K562 (cell line): ENCODE measurements at regions not wholly inside any gene's neighbourhood (a gene's known extent, or its start where the extent isn't known, plus 50 kb on each side); places are given as distances from the start of the nearest gene placed in this dataset.

Experiments
- ATAC-seq: fragments of 200-7000 bp; cut with Tn5 transposase; 3 replicates; pipeline ENCODE4 v1.9.1; 2020; ENCODE audit warnings: moderate library complexity
- BruUV-seq: library from RNA; stranded (reverse); fragments of 400-500 nt; replicated peaks from 2 replicates; lab custom pipeline; 2021; lab: Mats Ljungman, UMichigan
- CTCF ChIA-PET: fragments of 300-600 bp; formaldehyde crosslinking; extraction: SDS; loops from one replicate; lab custom pipeline; 2021; ENCODE audit warnings: low intra/inter-chr PET ratio; lab: Yijun Ruan, JAX
- POLR2A ChIA-PET: fragments of 300-600, 350-650 bp; sonication (Branson Sonifier 250); formaldehyde crosslinking; extraction: SDS; loops from one replicate; lab custom pipeline; 2021; ENCODE audit warnings: antibody characterized with exemption, inconsistent platforms; lab: Yijun Ruan, JAX
- DNase-seq, 4 experiments: peaks; one replicate each; pipeline versions ENCODE4 v3.0.0 to v3.0.0-alpha.2; 2011 to 2018; ENCODE audit warnings: low spot score in 3 of 4, mixed read lengths in 3 of 4; ENCODE audit errors: extremely low read depth in 1 of 4
- FAIRE-seq: peaks from 2 replicates; lab custom pipeline; 2011; peaks lifted over from hg19 to GRCh38; lab: Jason Lieb, UNC
- H2AFZ ChIP-seq: 2 replicates; pipeline ENCODE4 v1.6.0; 2011; ENCODE audit warnings: low read depth, low read length, control low read depth, inconsistent platforms
- H3K27ac ChIP-seq: fragments of 200-600 bp; 3 replicates; pipeline ENCODE4 v1.8.0; 2011; ENCODE audit warnings: low read depth, mild to moderate bottlenecking, control low read depth, inconsistent platforms, low read length, moderate library complexity, mixed read lengths; ENCODE audit errors: extremely low read depth
- H3K27me3 ChIP-seq, 2 experiments: fragments of 300-600 bp in 1 of 2; 2 replicates in 1 of 2; 3 replicates in 1 of 2; pipeline versions ENCODE4 v1.6.0 to v1.8.0; 2011; ENCODE audit warnings: inconsistent platforms in 2 of 2, low read length in 2 of 2, mild to moderate bottlenecking in 1 of 2, mixed read lengths in 1 of 2, moderate library complexity in 1 of 2; ENCODE audit not compliant: control insufficient read depth in 2 of 2, insufficient read depth in 2 of 2
- H3K36me3 ChIP-seq: fragments of 300-600 bp; 3 replicates; pipeline ENCODE4 v1.8.0; 2011; ENCODE audit warnings: mild to moderate bottlenecking, low read length, inconsistent platforms; ENCODE audit not compliant: control insufficient read depth, insufficient read depth
- H3K4me1 ChIP-seq, 2 experiments: fragments of 200-600 bp in 1 of 2; replicated peaks in 1 of 2; 2 replicates in 1 of 2; 3 replicates in 1 of 2; pipeline versions ENCODE4 v1.5.1 to v1.8.0; 2011; ENCODE audit warnings: inconsistent platforms in 2 of 2, low read length in 2 of 2, mild to moderate bottlenecking in 1 of 2, mixed read lengths in 1 of 2, moderate library complexity in 1 of 2; ENCODE audit not compliant: control insufficient read depth in 2 of 2, insufficient read depth in 2 of 2
- H3K4me2 ChIP-seq: 2 replicates; pipeline ENCODE4 v1.6.1; 2011; ENCODE audit warnings: low read length, control low read depth, inconsistent platforms, mixed read lengths; ENCODE audit not compliant: insufficient read depth
- H3K4me3 ChIP-seq: fragments of 200-600 bp; sonication (generic), shearing (Covaris generic); 2 replicates; pipeline ENCODE4 v1.5.1; 2016; ENCODE audit warnings: control low read depth, inconsistent platforms
- H3K79me2 ChIP-seq: fragments of 200-600 bp; 3 replicates; pipeline ENCODE4 v1.8.0; 2011; ENCODE audit warnings: low read length, inconsistent platforms; ENCODE audit not compliant: control insufficient read depth, insufficient read depth
- H3K9ac ChIP-seq, 2 experiments: 2 replicates each; pipeline versions ENCODE4 v1.6.0 to v1.6.1; 2011; ENCODE audit warnings: low read depth in 2 of 2, low read length in 2 of 2, control low read depth in 1 of 2, inconsistent platforms in 1 of 2, mild to moderate bottlenecking in 1 of 2, mixed read lengths in 1 of 2; ENCODE audit not compliant: insufficient read depth in 1 of 2
- H3K9me1 ChIP-seq: one replicate; pipeline ENCODE4 v1.6.0; 2011; ENCODE audit warnings: inconsistent platforms, mild to moderate bottlenecking, low read length, moderate library complexity; ENCODE audit not compliant: control insufficient read depth, insufficient read depth
- H3K9me3 ChIP-seq: replicated peaks from 2 replicates; pipeline ENCODE4 v1.5.1; 2011; ENCODE audit warnings: low read depth, low read length, inconsistent platforms; ENCODE audit not compliant: control insufficient read depth, insufficient read depth
- H4K20me1 ChIP-seq: replicated peaks from 2 replicates; pipeline ENCODE4 v1.6.1; 2011; ENCODE audit warnings: low read length, inconsistent platforms, mixed read lengths; ENCODE audit not compliant: control insufficient read depth, insufficient read depth
- CREBBP ChIP-seq: IDR thresholded peaks from one replicate; pipeline ENCODE4 v1.6.1; 2012; ENCODE audit warnings: low read depth, mild to moderate bottlenecking, control low read depth, inconsistent platforms, low read length
- GTF2A2 ChIP-seq: IDR thresholded peaks from 2 replicates; pipeline ENCODE4 v1.6.1; 2016; ENCODE audit warnings: mild to moderate bottlenecking, missing genetic modification characterization, missing compliant biosample characterization
- NEUROD1 ChIP-seq: fragments of 150-350 bp; IDR thresholded peaks from 2 replicates; pipeline ENCODE4 v1.6.1; 2014; ENCODE audit warnings: borderline replicate concordance, low read length, low read depth; ENCODE audit not compliant: partially characterized antibody
- POU5F1 ChIP-seq: fragments of 150-350 bp; IDR thresholded peaks from 2 replicates; pipeline ENCODE4 v1.6.1; 2014; ENCODE audit warnings: borderline replicate concordance, low read length, low read depth, mild to moderate bottlenecking; ENCODE audit not compliant: partially characterized antibody
- RBM39 ChIP-seq: fragments of 200-400 bp; formaldehyde crosslinking; optimal IDR thresholded peaks from 2 replicates; pipeline ENCODE3; 2018; ENCODE audit warnings: low read depth, low read length
- SOX6 ChIP-seq: fragments of 450-650 bp; IDR thresholded peaks from 2 replicates; pipeline ENCODE4 v1.6.1; 2014; ENCODE audit warnings: mild to moderate bottlenecking
- TCF7 ChIP-seq: sonication (generic); IDR thresholded peaks from 2 replicates; pipeline ENCODE4 v1.6.1; 2016; ENCODE audit warnings: antibody characterized with exemption, borderline replicate concordance
- THRAP3 ChIP-seq: fragments of 450-650 bp; IDR thresholded peaks from 2 replicates; pipeline ENCODE4 v1.6.1; 2016; ENCODE audit warnings: mild to moderate bottlenecking, inconsistent platforms, borderline replicate concordance
- ZNF274 ChIP-seq: IDR thresholded peaks from 2 replicates; pipeline ENCODE4 v1.6.1; 2011; ENCODE audit warnings: low read depth, mild to moderate bottlenecking, low read length, moderate library complexity, borderline replicate concordance
- ZNF668 ChIP-seq: fragments of 250-450 bp; sonication (Bioruptor Pico); IDR thresholded peaks from 2 replicates; pipeline ENCODE4 v1.8.0; 2022; ENCODE audit warnings: mild to moderate bottlenecking, inconsistent platforms
- in situ Hi-C: fragments of 300-500 bp; cut with MboI; formaldehyde crosslinking; loops from 4 replicates; pipeline ENCODE4 v1.15.0; 2018; ENCODE audit warnings: inconsistent platforms, mixed read lengths
- intact Hi-C: fragments of 100-400 bp; cut with micrococcal nuclease; formaldehyde crosslinking; loops from 2 replicates; pipeline ENCODE4 v1.14.2; 2022
- TF ChIP-seq, protein P1 (sequence below): fragments of 200-800 bp; sonication (Bioruptor generic); IDR thresholded peaks from 2 replicates; pipeline ENCODE4 v1.6.1; 2017; ENCODE audit warnings: missing genetic modification characterization, missing compliant biosample characterization
- TF ChIP-seq, protein P2 (sequence below): fragments of 250-450 bp; sonication (Bioruptor Pico); IDR thresholded peaks from 2 replicates; pipeline ENCODE4 v1.5.0; 2020; ENCODE audit warnings: mild to moderate bottlenecking, borderline replicate concordance
- TF ChIP-seq, protein P3 (sequence below): fragments of 450-650 bp; IDR thresholded peaks from 2 replicates; pipeline ENCODE4 v1.6.1; 2016; ENCODE audit warnings: mild to moderate bottlenecking
- TF ChIP-seq, protein P4 (sequence below): fragments of 250-450 bp; sonication (Bioruptor Pico); IDR thresholded peaks from 2 replicates; pipeline ENCODE4 v1.4.0; 2020

DNA sequence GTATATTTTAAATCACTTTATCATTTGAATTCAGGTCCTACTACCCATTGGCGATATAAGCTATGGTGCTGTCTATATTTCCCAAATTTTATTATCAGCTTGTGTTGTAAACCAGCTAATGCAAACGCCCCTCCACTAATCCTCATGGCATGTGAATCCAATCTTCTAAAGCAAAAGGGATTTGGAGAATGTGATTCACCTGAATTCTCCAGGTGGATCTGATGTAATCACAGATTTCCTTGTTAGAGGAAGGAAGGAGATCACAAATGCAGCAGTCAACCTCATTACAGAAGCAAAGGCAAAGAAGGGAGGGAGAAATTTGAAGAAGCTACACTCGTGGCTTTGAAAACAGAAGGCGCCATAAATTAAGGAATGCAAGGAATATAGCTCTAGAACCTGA, 431.1 kb upstream of the CDH19 start (continued):
- TF ChIP-seq, protein P1, sequence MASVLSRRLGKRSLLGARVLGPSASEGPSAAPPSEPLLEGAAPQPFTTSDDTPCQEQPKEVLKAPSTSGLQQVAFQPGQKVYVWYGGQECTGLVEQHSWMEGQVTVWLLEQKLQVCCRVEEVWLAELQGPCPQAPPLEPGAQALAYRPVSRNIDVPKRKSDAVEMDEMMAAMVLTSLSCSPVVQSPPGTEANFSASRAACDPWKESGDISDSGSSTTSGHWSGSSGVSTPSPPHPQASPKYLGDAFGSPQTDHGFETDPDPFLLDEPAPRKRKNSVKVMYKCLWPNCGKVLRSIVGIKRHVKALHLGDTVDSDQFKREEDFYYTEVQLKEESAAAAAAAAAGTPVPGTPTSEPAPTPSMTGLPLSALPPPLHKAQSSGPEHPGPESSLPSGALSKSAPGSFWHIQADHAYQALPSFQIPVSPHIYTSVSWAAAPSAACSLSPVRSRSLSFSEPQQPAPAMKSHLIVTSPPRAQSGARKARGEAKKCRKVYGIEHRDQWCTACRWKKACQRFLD (CRISPR knock-in tag), result no peak
- TF ChIP-seq, protein P2, sequence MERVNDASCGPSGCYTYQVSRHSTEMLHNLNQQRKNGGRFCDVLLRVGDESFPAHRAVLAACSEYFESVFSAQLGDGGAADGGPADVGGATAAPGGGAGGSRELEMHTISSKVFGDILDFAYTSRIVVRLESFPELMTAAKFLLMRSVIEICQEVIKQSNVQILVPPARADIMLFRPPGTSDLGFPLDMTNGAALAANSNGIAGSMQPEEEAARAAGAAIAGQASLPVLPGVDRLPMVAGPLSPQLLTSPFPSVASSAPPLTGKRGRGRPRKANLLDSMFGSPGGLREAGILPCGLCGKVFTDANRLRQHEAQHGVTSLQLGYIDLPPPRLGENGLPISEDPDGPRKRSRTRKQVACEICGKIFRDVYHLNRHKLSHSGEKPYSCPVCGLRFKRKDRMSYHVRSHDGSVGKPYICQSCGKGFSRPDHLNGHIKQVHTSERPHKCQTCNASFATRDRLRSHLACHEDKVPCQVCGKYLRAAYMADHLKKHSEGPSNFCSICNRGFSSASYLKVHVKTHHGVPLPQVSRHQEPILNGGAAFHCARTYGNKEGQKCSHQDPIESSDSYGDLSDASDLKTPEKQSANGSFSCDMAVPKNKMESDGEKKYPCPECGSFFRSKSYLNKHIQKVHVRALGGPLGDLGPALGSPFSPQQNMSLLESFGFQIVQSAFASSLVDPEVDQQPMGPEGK (CRISPR knock-in tag), result no peak

DNA sequence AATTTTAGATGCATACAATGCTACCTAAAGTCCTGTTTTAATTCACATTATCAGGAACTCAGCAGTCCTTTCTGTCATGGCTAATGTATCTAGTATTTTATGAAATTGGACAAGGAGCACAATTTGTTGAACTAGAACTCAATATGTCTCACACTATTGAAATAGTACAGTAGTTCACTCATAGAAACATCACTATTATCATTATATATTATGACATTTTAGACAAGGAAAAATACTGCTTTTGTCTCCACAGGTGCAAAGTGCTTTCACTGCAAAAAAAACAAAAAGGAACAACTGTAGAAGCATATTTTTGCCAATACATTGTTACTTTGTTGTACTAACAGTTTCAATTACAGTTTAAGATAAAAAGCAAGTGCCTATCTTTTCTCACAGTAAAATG, 419.2 kb upstream of the CDH19 start:
- ATAC-seq (no peak), FAIRE-seq (no peak), DNase-seq (no peak)
- H3K9ac ChIP-seq, result no peak overlapping the region
- intact Hi-C loops, result no loop called here
- ChIA-PET POLR2A (interaction anchor here (0.6 kb wide), 1 partner anchor 87 kb away, joined by 3 read pairs; no protein-coding TSS in a partner anchor), CTCF (no interaction called here)
- H2AFZ ChIP-seq, result no peak overlapping the region
- H3K9me1 ChIP-seq, result no peaks in the 10 kb centered on the region
- no peaks in the 10 kb centered on the region for H4K20me1 ChIP-seq
- TF ChIP-seq TCF7 (no peak), NEUROD1 (no peak), GTF2A2 (no peak), ZNF668 (CRISPR knock-in tag) (no peak), ZNF274 (no peak), CREBBP (no peak), THRAP3 (no peak), RBM39 (no peak), POU5F1 (no peak), SOX6 (no peak)
- TF ChIP-seq, protein P3, sequence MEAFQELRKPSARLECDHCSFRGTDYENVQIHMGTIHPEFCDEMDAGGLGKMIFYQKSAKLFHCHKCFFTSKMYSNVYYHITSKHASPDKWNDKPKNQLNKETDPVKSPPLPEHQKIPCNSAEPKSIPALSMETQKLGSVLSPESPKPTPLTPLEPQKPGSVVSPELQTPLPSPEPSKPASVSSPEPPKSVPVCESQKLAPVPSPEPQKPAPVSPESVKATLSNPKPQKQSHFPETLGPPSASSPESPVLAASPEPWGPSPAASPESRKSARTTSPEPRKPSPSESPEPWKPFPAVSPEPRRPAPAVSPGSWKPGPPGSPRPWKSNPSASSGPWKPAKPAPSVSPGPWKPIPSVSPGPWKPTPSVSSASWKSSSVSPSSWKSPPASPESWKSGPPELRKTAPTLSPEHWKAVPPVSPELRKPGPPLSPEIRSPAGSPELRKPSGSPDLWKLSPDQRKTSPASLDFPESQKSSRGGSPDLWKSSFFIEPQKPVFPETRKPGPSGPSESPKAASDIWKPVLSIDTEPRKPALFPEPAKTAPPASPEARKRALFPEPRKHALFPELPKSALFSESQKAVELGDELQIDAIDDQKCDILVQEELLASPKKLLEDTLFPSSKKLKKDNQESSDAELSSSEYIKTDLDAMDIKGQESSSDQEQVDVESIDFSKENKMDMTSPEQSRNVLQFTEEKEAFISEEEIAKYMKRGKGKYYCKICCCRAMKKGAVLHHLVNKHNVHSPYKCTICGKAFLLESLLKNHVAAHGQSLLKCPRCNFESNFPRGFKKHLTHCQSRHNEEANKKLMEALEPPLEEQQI, result no peak
- TF ChIP-seq, protein P4, sequence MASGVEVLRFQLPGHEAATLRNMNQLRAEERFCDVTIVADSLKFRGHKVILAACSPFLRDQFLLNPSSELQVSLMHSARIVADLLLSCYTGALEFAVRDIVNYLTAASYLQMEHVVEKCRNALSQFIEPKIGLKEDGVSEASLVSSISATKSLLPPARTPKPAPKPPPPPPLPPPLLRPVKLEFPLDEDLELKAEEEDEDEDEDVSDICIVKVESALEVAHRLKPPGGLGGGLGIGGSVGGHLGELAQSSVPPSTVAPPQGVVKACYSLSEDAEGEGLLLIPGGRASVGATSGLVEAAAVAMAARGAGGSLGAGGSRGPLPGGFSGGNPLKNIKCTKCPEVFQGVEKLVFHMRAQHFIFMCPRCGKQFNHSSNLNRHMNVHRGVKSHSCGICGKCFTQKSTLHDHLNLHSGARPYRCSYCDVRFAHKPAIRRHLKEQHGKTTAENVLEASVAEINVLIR (CRISPR knock-in tag), result no peak
- H3K9me3 ChIP-seq, result no peaks in the 10 kb centered on the region
- BruUV-seq, result no TSS peak
- H3K4me1 ChIP-seq, result no peaks in the 10 kb centered on the region
- H3K79me2 ChIP-seq, result no peaks in the 10 kb centered on the region
- no peak overlapping the region for H3K4me2 ChIP-seq
- no peak overlapping the region for H3K4me3 ChIP-seq
- H3K27me3 ChIP-seq, result no peaks in the 10 kb centered on the region
- in situ Hi-C loops, result no loop called here
- H3K36me3 ChIP-seq, result no peaks in the 10 kb centered on the region
- H3K27ac ChIP-seq, result no peak overlapping the region
